DND-41 (cell line): ENCODE measurements at regions not wholly inside any gene's neighbourhood (a gene's known extent, or its start where the extent isn't known, plus 50 kb on each side); places are given as distances from the start of the nearest gene placed in this dataset.

ENCODE experiments used
- EZH2 ChIP-seq: IDR thresholded peaks from 3 replicates; pipeline ENCODE4 v1.6.1; 2012; ENCODE audit warnings: borderline replicate concordance, low read depth, mild to moderate bottlenecking, moderate library complexity, low read length, inconsistent platforms; ENCODE audit not compliant: severe bottlenecking
- TF ChIP-seq, protein P1 (sequence below): IDR thresholded peaks from 2 replicates; pipeline ENCODE4 v1.5.1; 2012; ENCODE audit warnings: borderline replicate concordance, low read length, moderate library complexity, mild to moderate bottlenecking; ENCODE audit not compliant: poor library complexity, severe bottlenecking; ENCODE audit errors: extremely low read depth

DNA sequence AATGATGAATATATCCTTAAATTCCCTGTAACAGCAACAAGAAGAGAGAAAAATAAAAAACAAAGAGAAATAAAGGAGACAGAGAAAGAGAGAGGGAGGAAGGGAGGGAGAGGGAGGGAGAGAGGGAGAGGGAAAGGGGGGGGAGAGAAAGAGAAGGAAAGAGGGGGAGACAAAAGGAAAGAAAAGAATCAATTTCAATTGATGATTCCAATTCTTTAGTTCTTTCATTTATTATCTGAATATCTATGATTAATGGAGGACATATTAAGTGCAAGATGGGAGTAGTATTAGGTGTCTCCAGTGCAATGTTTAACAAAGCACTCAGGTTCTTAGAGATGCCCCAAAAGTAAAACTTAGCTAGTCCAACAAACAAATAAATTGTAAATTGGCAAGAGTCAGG is 97.2 kb upstream of the DPP10 start:
- no peak for TF ChIP-seq EZH2
- TF ChIP-seq, protein P1, sequence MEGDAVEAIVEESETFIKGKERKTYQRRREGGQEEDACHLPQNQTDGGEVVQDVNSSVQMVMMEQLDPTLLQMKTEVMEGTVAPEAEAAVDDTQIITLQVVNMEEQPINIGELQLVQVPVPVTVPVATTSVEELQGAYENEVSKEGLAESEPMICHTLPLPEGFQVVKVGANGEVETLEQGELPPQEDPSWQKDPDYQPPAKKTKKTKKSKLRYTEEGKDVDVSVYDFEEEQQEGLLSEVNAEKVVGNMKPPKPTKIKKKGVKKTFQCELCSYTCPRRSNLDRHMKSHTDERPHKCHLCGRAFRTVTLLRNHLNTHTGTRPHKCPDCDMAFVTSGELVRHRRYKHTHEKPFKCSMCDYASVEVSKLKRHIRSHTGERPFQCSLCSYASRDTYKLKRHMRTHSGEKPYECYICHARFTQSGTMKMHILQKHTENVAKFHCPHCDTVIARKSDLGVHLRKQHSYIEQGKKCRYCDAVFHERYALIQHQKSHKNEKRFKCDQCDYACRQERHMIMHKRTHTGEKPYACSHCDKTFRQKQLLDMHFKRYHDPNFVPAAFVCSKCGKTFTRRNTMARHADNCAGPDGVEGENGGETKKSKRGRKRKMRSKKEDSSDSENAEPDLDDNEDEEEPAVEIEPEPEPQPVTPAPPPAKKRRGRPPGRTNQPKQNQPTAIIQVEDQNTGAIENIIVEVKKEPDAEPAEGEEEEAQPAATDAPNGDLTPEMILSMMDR, result no peak
